B cell (primary cell): ENCODE measurements at regions not wholly inside any gene's neighbourhood (a gene's known extent, or its start where the extent isn't known, plus 50 kb on each side); places are given as distances from the start of the nearest gene placed in this dataset.

Source experiments
- ATAC-seq: fragments of 200-7000 bp; cut with Tn5 transposase; one replicate; pipeline ENCODE4 v1.10.0; 2021; ENCODE audit warnings: low read depth, mild to moderate bottlenecking, moderate number of reproducible peaks, moderate library complexity
- CTCF ChIA-PET: fragments of 350-600 bp; sonication (Branson Sonifier 250); formaldehyde crosslinking; loops from one replicate; lab custom pipeline; 2021; ENCODE audit warnings: antibody characterized with exemption, inconsistent platforms; lab: Charles Lee
- POLR2A ChIA-PET: fragments of 350-600 bp; sonication (Branson Sonifier 250); formaldehyde crosslinking; loops from one replicate; lab custom pipeline; 2021; ENCODE audit warnings: antibody characterized with exemption; lab: Charles Lee
- DNase-seq: peaks from one replicate; pipeline ENCODE4 v3.0.0; 2013
- H2AFZ ChIP-seq: 2 replicates; pipeline ENCODE4 v1.6.1; 2012; ENCODE audit warnings: mild to moderate bottlenecking, low read depth, low read length; ENCODE audit not compliant: insufficient read depth, poor library complexity, severe bottlenecking
- H3K27ac ChIP-seq, 2 donors: 1 replicate in 1 of 2; 2 replicates in 1 of 2; pipeline ENCODE4 v1.5.1; 2012 to 2013; ENCODE audit warnings: low read length in 2 of 2, mild to moderate bottlenecking in 2 of 2, moderate library complexity in 1 of 2
- H3K27me3 ChIP-seq, 4 experiments: fragments of 200-600 bp in 1 of 4; sonication (generic) in 1 of 4; replicated peaks in 1 of 4; 1 replicate in 2 of 4; 2 replicates in 2 of 4; pipeline versions ENCODE4 v1.6.1 to v1.7.0; 2013 to 2016; ENCODE audit warnings: low read length in 3 of 4, mild to moderate bottlenecking in 2 of 4, mixed read lengths in 1 of 4, moderate library complexity in 1 of 4; ENCODE audit not compliant: insufficient read depth in 4 of 4, control insufficient read depth in 3 of 4; ENCODE audit errors: control extremely low read depth in 1 of 4
- H3K36me3 ChIP-seq, 2 experiments: replicated peaks in 1 of 2; 1 replicate in 1 of 2; 2 replicates in 1 of 2; pipeline versions ENCODE4 v1.6.1 to v1.7.1; 2013; ENCODE audit warnings: low read length in 1 of 2; ENCODE audit not compliant: insufficient read depth in 2 of 2, control insufficient read depth in 1 of 2; ENCODE audit errors: control extremely low read depth in 1 of 2, extremely low read depth in 1 of 2
- H3K4me1 ChIP-seq, 2 donors: fragments of 200-600 bp in 1 of 2; sonication (generic) in 1 of 2; 1 replicate in 1 of 2; 2 replicates in 1 of 2; pipeline versions ENCODE4 v1.5.1 to v1.6.1; 2013 to 2017; ENCODE audit warnings: low read length in 2 of 2; ENCODE audit not compliant: control insufficient read depth in 2 of 2, insufficient read depth in 2 of 2
- H3K4me2 ChIP-seq: replicated peaks from 2 replicates; pipeline ENCODE3; 2012; ENCODE audit warnings: mild to moderate bottlenecking, low read depth, low read length; ENCODE audit not compliant: poor library complexity, severe bottlenecking
- H3K4me3 ChIP-seq, 5 experiments: fragments of 200-600 bp in 1 of 5; sonication (generic) in 1 of 5; 1 replicate in 3 of 5; 2 replicates in 2 of 5; pipeline versions ENCODE4 v1.5.1 to v1.7.0; 2011 to 2016; ENCODE audit warnings: low read length in 4 of 5, mild to moderate bottlenecking in 4 of 5, low read depth in 2 of 5, control low read depth in 1 of 5, moderate library complexity in 1 of 5; ENCODE audit not compliant: insufficient read depth in 1 of 5; ENCODE audit errors: control extremely low read depth in 1 of 5, extremely low read depth in 1 of 5
- H3K79me2 ChIP-seq: fragments of 200-600 bp; sonication (generic); one replicate; pipeline ENCODE4 v1.6.0; 2016; ENCODE audit warnings: low read length; ENCODE audit not compliant: control insufficient read depth, insufficient read depth
- H3K9ac ChIP-seq: fragments of 200-600 bp; sonication (generic); 2 replicates; pipeline ENCODE4 v1.6.1; 2017; ENCODE audit warnings: mild to moderate bottlenecking, low read length, moderate library complexity
- H3K9me3 ChIP-seq, 3 donors: one replicate each; pipeline versions ENCODE4 v1.6.1 to v1.7.1; 2013; ENCODE audit warnings: low read length in 2 of 3; ENCODE audit not compliant: control insufficient read depth in 2 of 3, insufficient read depth in 1 of 3; ENCODE audit errors: control extremely low read depth in 1 of 3
- H4K20me1 ChIP-seq: 2 replicates; pipeline ENCODE4 v1.6.0; 2012; ENCODE audit warnings: mild to moderate bottlenecking, low read length; ENCODE audit not compliant: insufficient read depth, control insufficient read depth, poor library complexity, severe bottlenecking
- H3K27ac Mint-ChIP-seq: one replicate; pipeline ENCODE4 v1.8.0; 2021; ENCODE audit warnings: mixed read lengths
- H3K27me3 Mint-ChIP-seq: one replicate; pipeline ENCODE4 v1.8.0; 2021; ENCODE audit warnings: mixed read lengths
- H3K4me1 Mint-ChIP-seq: one replicate; pipeline ENCODE4 v1.8.0; 2021; ENCODE audit warnings: mixed read lengths
- H3K4me3 Mint-ChIP-seq: one replicate; pipeline ENCODE4 v1.8.0; 2021; ENCODE audit warnings: mixed read lengths
- H3K9me3 Mint-ChIP-seq: one replicate; pipeline ENCODE4 v1.8.0; 2022; ENCODE audit warnings: mixed read lengths; ENCODE audit not compliant: insufficient read depth
- EZH2 ChIP-seq: IDR thresholded peaks from 2 replicates; pipeline ENCODE4 v1.6.1; 2012; ENCODE audit warnings: borderline replicate concordance, low read depth, mild to moderate bottlenecking, moderate library complexity, low read length; ENCODE audit not compliant: insufficient read depth, poor library complexity, severe bottlenecking
- whole genome bisulfite sequencing: methylation state at CpG from one replicate; pipeline ENCODE4 v1.1.5; 2013; ENCODE audit warnings: missing lambda C conversion rate; ENCODE audit not compliant: insufficient coverage; 5-methylcytosine and 5-hydroxymethylcytosine counted together
- intact Hi-C: fragments of 100-400 bp; cut with micrococcal nuclease; formaldehyde crosslinking; loops from one replicate; pipeline ENCODE4 v1.10.0; 2022
- TF ChIP-seq, protein P1 (sequence below): fragments of 200-600 bp; IDR thresholded peaks from one replicate; pipeline ENCODE4 v1.8.0; 2022; ENCODE audit warnings: antibody characterized with exemption, mild to moderate bottlenecking

DNA sequence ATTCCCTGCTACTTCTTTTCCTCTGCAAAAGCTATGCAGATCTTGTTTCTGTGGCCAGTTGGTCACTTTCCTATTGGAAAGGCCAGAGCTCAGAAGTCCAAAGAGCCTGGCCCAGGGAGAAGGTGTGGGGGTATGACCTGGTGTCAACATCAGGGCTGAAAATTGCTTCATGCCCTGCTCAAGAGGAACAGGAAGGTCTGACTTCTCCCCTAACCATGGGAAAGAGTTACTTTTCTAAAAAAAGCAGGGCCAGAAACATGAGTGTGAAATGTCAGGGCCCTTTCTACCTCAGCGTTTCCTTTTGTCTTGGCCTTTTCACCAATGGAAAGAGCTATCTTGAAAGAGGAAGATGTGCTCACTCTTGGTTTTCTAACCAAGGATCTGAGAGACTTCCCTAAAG, 117.4 kb downstream of the MAFB start:
- Mint-ChIP-seq H3K9me3 (peaks cover 3% of the 10 kb centered on the region), H3K27ac (no peak overlapping the region), H3K27me3 (peaks cover 4% of the 10 kb centered on the region), H3K4me3 (no peak overlapping the region), H3K4me1 (no peaks in the 10 kb centered on the region)
- ATAC-seq: no peak
- H3K4me1 ChIP-seq: no peaks in the 10 kb centered on the region
- POLR2A ChIA-PET: no interaction called here
- no peak overlapping the region for H3K9ac ChIP-seq
- H3K27ac ChIP-seq: no peak overlapping the region
- H3K9me3 ChIP-seq: peaks cover 0 to 3% (median 0%) of the 10 kb centered on the region in 3 donors
- H3K4me3 ChIP-seq: no peak overlapping the region
- intact Hi-C loops: no loop called here
- no peak overlapping the region for H3K4me2 ChIP-seq
- TF ChIP-seq, protein P1, sequence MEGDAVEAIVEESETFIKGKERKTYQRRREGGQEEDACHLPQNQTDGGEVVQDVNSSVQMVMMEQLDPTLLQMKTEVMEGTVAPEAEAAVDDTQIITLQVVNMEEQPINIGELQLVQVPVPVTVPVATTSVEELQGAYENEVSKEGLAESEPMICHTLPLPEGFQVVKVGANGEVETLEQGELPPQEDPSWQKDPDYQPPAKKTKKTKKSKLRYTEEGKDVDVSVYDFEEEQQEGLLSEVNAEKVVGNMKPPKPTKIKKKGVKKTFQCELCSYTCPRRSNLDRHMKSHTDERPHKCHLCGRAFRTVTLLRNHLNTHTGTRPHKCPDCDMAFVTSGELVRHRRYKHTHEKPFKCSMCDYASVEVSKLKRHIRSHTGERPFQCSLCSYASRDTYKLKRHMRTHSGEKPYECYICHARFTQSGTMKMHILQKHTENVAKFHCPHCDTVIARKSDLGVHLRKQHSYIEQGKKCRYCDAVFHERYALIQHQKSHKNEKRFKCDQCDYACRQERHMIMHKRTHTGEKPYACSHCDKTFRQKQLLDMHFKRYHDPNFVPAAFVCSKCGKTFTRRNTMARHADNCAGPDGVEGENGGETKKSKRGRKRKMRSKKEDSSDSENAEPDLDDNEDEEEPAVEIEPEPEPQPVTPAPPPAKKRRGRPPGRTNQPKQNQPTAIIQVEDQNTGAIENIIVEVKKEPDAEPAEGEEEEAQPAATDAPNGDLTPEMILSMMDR: no peak
- TF ChIP-seq EZH2: no peak
- 67% methylated on average over 1 of the region's 1 CpG for WGBS
- H4K20me1 ChIP-seq: no peaks in the 10 kb centered on the region
- H2AFZ ChIP-seq: no peak overlapping the region
- no peaks in the 10 kb centered on the region for H3K36me3 ChIP-seq
- H3K79me2 ChIP-seq: no peaks in the 10 kb centered on the region
- H3K27me3 ChIP-seq: no peaks in the 10 kb centered on the region
- no peak for DNase-seq
- CTCF ChIA-PET: no interaction called here

DNA sequence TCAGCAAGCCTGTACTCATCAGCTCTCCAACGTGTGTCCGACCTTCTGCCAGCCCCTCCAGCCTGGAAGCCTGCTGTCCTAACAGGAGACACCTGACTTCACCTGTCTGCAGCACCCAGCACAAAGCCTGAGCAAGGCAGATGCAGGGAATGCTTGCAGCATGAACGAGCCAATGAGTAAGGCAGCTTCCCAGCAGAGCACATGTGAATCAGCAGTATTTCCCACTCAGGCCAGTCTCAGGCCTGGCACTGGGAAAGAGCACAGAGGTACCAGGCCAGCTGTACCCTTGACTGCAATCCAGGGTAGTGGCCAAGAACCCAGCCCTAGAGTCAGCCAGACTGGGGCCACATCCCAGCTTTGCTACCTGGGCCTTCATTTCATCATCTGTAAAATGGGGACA, 120.8 kb downstream of the MAFB start:
- Mint-ChIP-seq H3K4me3 (no peak overlapping the region), H3K4me1 (no peaks in the 10 kb centered on the region)

More for the DNA sequence above, 120.8 kb downstream of the MAFB start:
- ATAC-seq (no peak), DNase-seq (no peak)
- Histone ChIP-seq H3K79me2 (no peaks in the 10 kb centered on the region), H3K4me1 (no peaks in the 10 kb centered on the region), H4K20me1 (no peaks in the 10 kb centered on the region), H3K27me3 (peaks cover 0 to 4% (median 0%) of the 10 kb centered on the region in 4 experiments), H3K27ac (no peak overlapping the region), H3K4me2 (no peak overlapping the region), H2AFZ (no peak overlapping the region), H3K9ac (no peak overlapping the region), H3K36me3 (no peaks in the 10 kb centered on the region), H3K9me3 (peaks cover 0 to 3% (median 0%) of the 10 kb centered on the region in 3 donors), H3K4me3 (no peak overlapping the region)
- 80% methylated on average over 3 of the region's 3 CpGs for WGBS
- ChIA-PET POLR2A (no interaction called here), CTCF (no interaction called here)
- no peak for TF ChIP-seq EZH2
- TF ChIP-seq, protein P1: no peak
- H3K27me3 Mint-ChIP-seq: peaks cover 10% of the 10 kb centered on the region
- H3K27ac Mint-ChIP-seq: no peak overlapping the region
- intact Hi-C loops: no loop called here
- no peaks in the 10 kb centered on the region for H3K9me3 Mint-ChIP-seq
